HG02798 (cell line): ENCODE measurements at regions not wholly inside any gene's neighbourhood (a gene's known extent, or its start where the extent isn't known, plus 50 kb on each side); places are given as distances from the start of the nearest gene placed in this dataset.
"Not testable (repeated sequence)": the region's sequence is repeated elsewhere in the genome, so short reads cannot be mapped to it uniquely, and the experiment has no call there.

Experiments
- ATAC-seq: cut with Tn5 transposase; IDR thresholded peaks from one replicate; pipeline ENCODE4 v1.9.1; 2021; ENCODE audit warnings: mild to moderate bottlenecking; ENCODE audit not compliant: unreplicated experiment, poor library complexity

GRCh38 chr5:103800741-103801495 lies 238.3 kb upstream of the NUDT12 start:
- ATAC-seq = no peak

- no peak for ATAC-seq
Measured at GRCh38 chr5:103793595-103794182, 231.1 kb upstream of the NUDT12 start.

DNA sequence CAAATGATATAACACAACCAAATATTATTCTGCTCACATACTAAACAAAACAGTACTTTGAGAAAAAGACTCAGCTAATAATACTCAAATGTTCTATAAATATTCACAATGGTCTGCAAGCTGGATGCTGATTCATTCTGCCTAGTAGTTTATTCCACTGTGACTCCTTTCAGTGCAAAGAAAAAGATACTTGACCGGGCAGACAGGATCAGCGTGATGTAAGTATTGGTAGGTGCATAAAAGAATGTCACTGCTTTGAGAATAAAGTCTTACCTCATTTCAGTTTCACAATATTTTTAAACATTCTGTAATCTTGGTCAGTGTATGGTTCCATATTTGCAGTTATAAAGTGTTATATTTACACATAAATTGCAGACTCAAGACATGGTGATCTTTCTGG lies 223.0 kb upstream of the NUDT12 start:
- no peak for ATAC-seq

DNA sequence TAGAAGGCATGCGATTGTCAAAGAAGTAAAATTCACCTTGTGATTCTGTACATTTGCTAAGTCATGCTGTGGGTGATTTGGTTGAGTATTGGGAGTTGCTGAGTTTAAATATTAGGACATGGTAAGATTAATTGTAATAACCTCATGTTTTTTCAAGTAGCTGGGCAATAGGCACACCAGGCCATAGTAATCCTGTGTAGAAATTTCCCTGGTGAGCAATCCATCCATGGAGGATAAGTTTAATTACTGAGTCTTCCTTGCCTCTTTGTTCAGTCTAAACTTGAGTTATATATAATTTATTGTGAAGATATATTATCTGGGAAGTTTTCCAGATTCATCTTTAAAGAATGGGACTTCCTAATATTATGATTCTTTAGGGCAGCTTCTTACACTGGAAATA lies 221.1 kb upstream of the NUDT12 start:
- ATAC-seq = no peak

GRCh38 chr5:103780794-103781193 lies 218.2 kb upstream of the NUDT12 start:
- no peak for ATAC-seq

DNA sequence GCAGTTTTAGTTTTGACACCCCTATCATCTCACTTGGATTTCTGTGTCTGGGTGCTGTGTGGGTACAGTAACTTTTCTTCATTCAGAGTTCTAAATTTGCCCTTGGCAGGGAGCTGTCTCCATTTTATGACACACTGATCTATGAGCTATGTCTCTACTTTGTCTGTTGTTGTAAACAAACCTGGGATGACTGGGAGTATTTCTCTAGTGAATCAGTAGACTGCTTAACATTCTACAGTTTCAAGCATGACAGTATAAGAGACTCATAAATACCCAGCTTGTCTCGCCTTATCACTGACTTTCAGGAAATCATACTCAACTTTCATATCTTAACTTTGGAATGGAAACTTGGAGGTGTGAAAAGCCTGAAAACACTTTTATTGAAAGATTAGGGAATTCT lies 212.1 kb upstream of the NUDT12 start:
- ATAC-seq = no peak

- no peak for ATAC-seq
Measured at GRCh38 chr5:103772248-103772647, 209.7 kb upstream of the NUDT12 start.

DNA sequence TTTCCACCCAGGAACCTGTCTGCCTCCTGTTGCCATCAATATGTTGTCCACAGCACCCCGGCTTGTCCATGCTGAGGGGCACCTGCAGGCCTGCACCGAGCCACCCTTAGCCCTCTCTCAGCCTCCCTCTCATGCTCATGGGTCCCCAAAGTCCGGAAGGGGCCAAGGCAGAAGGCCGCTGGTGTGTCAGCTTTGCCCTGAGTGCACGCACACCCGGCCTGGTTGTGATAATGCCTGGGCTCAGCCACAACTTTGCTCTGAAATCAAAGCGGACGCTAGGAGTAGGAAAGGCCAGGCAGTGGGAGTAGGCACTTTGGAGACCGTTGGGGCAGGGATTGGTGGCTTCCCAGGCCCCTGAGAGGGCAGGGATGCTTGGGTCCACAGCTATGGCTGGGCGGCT lies 201.8 kb upstream of the NUDT12 start:
- ATAC-seq = no peak

- no peak for ATAC-seq
Measured at GRCh38 chr5:103758996-103759395, 196.4 kb upstream of the NUDT12 start.

DNA sequence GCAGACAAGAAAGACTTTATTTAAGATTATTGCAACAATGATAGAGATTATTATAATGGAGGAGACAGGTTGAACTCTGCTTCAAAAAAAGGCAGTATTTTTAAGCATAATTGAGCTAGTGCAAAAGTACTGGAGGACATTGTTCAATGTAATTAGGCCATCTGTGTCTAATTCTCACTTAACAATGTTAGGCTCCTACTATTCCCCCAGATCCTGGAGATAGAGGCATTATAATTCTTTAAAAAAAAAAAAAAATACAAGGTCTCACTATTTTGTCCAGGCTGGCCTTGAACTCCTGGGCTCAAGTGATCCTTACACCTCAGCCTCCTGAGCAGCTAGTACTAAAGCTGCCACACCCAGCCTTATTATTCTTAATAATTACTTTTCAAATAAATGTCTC lies 193.4 kb upstream of the NUDT12 start:
- ATAC-seq = no peak

DNA sequence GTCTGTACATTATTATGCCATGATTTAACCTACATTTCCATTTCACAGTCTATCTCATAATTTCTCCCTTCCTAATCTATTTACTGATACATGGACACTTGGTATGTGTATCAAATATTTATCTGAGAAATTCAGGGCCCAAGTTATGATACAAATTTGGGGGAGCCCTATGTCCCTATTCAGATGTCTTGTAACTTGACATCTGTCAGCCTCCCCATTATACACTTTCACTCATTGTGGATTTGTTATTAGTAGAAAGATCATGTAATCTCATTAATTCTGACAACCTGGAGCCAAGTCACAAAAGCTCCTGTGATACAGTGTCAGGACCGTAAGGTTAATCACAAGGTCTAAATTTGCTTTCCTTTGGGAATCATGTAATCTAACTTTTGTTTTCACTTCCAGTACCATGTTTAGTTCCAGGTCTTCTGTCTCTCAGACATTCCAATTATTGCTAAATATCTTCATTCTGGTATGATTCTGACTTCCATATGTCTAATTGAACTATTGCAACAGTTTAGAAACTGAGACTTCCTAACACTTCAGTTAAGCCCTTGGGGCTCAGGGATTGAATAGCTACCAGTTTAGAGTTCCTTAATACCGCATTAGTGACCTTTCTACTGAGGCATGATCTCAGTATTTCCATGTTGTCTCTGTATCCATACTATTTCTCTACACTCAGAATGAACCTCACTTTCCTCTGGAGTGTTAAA lies 182.9 kb upstream of the NUDT12 start:
- ATAC-seq = no peak

- no peak for ATAC-seq
Measured at GRCh38 chr5:103744159-103744558, 181.6 kb upstream of the NUDT12 start.

GRCh38 chr5:103743421-103743820 lies 180.8 kb upstream of the NUDT12 start:
- no peak for ATAC-seq

DNA sequence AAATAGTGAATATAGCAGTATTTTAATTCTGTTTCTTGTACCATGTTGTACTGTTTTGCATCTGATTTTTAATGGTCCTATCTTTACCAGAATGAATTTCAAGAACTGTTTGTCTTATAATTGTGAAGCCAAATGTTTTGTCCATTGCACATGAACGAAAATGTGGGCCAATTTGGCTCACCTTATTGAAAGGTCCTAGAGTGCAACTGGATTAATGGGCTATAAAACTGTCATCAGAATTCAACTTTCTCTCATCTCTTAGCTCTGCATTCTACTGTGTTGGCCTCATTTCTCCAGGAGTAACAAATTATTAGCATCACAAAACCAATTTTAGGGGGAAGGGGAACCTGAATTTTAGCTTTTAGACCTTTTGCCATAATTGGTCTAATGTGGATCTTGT lies 179.4 kb upstream of the NUDT12 start:
- no peak for ATAC-seq

- ATAC-seq = not testable (repeated sequence)
Measured at GRCh38 chr5:103736343-103736742, 173.8 kb upstream of the NUDT12 start.

- no peak for ATAC-seq
Measured at GRCh38 chr5:103724271-103724670, 161.7 kb upstream of the NUDT12 start.

GRCh38 chr5:103721183-103721582 lies 158.6 kb upstream of the NUDT12 start:
- ATAC-seq = no peak

GRCh38 chr5:103718108-103718507 lies 155.5 kb upstream of the NUDT12 start:
- ATAC-seq = no peak

DNA sequence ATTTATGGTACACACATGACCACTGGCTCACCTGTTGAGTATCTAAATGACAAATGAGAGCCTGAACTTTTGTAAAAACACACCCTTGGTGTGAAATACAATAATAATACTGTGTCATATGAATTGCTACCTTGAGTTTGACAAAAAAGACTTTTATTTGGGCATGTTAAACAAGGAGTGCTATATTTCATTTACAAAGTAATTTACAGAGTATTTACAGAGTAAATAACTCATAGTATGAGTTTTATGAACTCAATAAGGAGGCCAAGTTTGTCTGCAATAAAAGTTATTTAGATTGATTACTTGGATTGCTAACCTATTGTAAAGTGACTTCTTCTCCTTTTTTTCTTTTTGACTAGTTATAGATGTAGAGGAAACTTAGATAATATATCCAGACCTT lies 146.0 kb upstream of the NUDT12 start:
- no peak for ATAC-seq

GRCh38 chr5:103706939-103707682 lies 144.5 kb upstream of the NUDT12 start:
- no peak for ATAC-seq

DNA sequence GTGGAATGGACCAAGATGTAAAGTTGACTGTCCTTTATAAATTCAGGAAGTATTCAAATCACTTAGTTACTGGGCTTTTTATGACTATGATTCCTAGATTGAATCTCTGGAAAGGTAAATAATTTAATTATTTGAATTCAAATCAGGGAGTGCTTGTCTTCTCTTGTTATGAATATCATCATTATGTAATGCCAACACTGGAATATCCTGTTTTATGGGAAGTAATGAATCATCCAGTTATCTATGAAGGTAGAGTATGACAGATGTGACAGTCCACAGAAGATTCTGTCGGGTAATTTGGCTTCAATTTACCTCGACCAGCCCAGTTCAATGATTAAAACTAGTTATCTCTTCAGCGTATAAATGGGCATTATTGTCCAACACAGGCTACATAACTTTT lies 141.0 kb upstream of the NUDT12 start:
- no peak for ATAC-seq
